ENCODE measurements at regions not wholly inside any gene's neighbourhood (a gene's known extent, or its start where the extent isn't known, plus 50 kb on each side); places are given as distances from the start of the nearest gene placed in this dataset.
"Not testable (repeated sequence)": the region's sequence is repeated elsewhere in the genome, so short reads cannot be mapped to it uniquely, and the experiment has no call there.

- no peak for DNase-seq (ENCODE audit: low read depth)
Observed at GRCh38 chr17:63019138-63019873, 53.3 kb downstream of the TANC2 start.

- no peak for DNase-seq (ENCODE audit: low read depth)
Observed at GRCh38 chr17:63022567-63022966, 56.5 kb downstream of the TANC2 start.

GRCh38 chr17:63023049-63023448 is 57.0 kb downstream of the TANC2 start:
- DNase-seq (ENCODE audit: low read depth) = no peak

- DNase-seq (ENCODE audit: low read depth) = no peak
Observed at GRCh38 chr17:63024201-63024600, 58.2 kb downstream of the TANC2 start.

GRCh38 chr17:63024716-63025115 is 58.7 kb downstream of the TANC2 start:
- DNase-seq (ENCODE audit: low read depth) = no peak

DNA sequence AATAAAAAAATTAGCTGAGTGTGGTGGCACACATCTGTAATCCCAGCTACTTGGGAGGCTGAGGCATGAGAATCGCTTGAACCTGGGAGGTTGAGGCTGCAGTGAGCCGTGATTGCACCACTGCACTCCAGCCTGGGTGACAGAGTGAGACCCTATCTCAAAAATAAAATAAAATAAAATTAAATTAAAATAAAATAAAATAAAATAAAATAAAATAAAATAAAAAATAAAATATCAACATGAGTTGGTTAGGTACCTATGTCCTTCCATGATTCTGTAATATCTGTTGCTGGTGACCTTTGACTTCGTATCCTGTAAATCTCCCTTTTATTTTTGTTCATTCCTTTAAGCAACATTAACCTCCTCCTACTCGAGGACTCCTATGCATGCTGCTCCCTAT is 59.6 kb downstream of the TANC2 start:
- not testable (repeated sequence) for DNase-seq (ENCODE audit: low read depth)

GRCh38 chr17:63029541-63029940 is 63.5 kb downstream of the TANC2 start:
- no peak for DNase-seq (ENCODE audit: low read depth)

DNA sequence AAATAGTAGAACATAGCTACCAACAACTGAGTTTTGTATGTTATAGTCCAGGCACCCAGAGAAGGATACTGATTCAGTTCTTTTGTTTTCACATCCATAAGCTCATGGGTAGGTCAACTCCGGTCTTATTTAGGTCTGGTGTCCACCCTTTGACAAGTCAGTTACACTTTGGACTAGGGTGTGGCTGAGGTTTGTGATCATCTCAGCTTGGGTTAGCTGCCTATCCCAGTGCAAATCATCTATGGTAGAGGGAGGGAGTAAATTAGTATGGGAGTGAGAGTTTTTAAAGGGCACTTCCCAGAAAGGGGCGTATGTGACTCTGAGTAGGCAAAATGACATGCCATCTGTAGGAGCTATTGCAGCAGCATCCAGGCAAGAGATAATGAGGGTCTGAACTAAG is 66.1 kb downstream of the TANC2 start:
- no peak for DNase-seq (ENCODE audit: low read depth)

DNA sequence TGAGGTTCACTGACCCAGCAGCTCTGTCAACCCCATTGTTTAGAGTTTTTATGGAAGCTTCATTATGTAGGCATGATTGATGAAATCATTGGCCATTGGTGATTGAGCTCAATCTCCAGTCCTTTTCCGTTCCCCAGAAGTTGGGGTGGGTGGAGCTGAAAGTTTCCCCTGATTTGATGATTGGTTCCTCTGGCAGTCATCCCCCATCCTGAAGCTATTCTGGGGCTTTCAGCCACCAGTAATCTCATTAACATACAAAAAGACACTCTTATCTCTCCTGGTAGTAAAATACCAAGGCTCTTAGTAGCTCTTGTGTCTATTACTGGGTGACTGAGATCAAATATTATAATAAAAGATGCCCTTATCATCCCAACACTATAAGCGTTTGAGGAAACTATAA is 67.1 kb downstream of the TANC2 start:
- DNase-seq (ENCODE audit: low read depth) = no peak

GRCh38 chr17:63035271-63035670 is 69.2 kb downstream of the TANC2 start:
- no peak for DNase-seq (ENCODE audit: low read depth)

DNA sequence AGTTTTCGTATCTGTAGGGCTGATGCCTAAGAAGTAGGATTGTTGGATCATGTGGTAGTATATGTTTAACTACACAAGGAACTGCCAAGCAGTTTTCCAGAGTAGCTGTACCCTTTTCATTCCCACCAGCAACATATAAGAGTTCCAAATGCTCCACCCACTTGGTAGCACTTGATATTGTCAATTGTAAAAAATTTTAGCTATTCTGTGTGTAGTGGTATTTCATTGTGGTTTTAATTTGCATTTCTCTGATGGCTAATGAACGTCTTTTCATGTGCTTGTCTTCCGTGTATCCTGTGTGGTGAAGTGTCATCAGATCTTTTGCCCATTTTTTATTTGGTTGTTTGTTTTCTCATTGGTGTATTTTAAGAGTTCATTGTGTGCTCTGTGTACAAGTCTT is 69.7 kb downstream of the TANC2 start:
- DNase-seq (ENCODE audit: low read depth) = no peak

DNA sequence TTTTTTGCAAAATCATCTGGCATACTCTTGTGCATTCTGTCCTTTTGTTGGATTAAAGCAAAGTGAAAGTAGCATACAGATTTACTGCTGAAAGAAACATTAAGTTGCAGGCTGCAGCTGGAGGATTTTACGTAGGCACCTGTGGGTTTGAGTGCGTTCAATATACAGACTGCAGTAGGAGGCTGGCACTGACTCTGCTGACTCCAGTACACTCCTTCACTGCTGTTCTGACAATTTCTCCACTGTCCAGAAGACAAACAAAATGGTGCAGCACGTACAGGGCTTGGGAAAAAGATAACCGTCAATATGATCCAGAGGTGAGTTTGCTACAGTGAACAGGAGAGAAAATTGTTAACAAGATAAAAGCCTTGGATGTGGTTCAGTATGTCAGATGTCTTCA is 73.3 kb downstream of the TANC2 start:
- no peak for DNase-seq (ENCODE audit: low read depth)

DNA sequence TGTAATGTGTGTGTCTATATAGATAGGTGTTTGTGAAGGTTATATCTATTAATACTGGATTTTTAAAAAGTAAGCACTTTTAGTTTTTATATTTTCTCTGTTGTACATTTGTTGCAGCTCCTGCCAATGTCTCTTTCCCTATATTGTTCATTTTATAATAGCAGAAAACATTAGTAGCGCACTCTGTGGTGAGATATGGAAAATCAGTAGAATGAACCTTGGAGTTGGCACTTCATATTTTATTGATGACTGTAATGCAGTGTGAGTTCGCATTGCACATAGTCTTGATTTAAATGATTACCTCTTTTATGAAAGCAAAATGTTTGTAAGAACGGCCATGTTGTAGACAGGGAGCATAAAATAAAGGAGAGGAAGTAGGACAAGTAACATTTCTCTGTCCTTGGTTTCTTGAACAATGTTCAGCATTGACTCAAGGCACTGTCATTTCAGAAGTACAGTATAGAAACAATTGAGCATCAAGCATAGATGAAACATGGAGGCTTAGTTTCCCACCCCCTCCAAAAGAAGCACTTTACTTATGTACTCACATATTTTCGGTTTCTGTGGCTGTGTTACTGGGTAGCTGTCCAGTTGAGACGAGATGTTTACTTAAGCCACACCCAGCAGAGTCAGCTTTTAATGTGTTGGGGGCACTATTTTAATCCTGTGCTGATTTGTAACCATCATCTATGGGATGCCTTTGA is 74.0 kb downstream of the TANC2 start:
- no peak for DNase-seq (ENCODE audit: low read depth)

- DNase-seq (ENCODE audit: low read depth) = no peak
Observed at GRCh38 chr17:63040816-63041215, 74.8 kb downstream of the TANC2 start.

- no peak for DNase-seq (ENCODE audit: low read depth)
Observed at GRCh38 chr17:63041251-63041650, 75.2 kb downstream of the TANC2 start.

- no peak for DNase-seq (ENCODE audit: low read depth)
Observed at GRCh38 chr17:63041722-63042121, 75.7 kb downstream of the TANC2 start.

GRCh38 chr17:63042256-63042812 is 76.3 kb downstream of the TANC2 start:
- DNase-seq (ENCODE audit: low read depth) = no peak

DNA sequence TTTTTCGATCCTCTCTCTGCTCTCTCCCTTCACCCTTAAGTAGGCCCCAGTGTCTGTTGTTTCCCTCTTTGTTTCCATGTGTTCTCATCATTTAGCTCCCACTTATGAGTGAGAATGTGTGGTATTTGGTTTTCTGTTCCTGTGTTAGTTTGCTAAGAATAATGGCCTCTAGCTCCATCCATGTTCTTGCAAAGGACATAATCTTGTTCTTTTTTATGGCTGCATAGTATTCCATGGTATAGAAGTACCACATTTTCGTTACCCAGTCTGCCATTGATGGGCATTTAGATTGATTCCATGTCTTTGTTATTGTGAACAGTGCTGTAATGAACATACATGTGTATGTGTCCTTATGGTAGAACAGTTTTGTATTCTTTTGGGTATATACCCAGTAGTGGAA is 91.5 kb downstream of the TANC2 start:
- not testable (repeated sequence) for DNase-seq (ENCODE audit: low read depth)

- no peak for DNase-seq (ENCODE audit: low read depth)
Observed at GRCh38 chr17:63066158-63066813, 100.3 kb downstream of the TANC2 start.

DNA sequence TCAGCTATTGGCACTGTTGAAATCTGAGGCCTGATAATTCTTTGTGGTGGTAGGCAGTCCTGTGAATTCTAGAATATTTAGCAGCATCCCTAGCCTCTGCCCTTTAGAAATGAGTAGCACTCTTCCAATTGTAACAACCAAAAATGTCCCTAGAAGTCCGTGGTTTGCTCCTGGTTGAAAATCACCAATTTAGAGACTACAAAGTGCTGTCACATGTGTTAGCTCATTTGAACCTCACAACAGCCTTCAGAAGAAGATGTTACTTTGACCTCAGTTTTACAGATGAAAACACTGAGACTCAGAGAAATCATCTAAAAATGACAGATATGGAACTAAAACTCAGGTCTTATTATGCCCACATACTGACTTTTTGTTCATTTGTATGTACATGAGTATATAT is 103.2 kb downstream of the TANC2 start:
- no peak for DNase-seq (ENCODE audit: low read depth)

DNA sequence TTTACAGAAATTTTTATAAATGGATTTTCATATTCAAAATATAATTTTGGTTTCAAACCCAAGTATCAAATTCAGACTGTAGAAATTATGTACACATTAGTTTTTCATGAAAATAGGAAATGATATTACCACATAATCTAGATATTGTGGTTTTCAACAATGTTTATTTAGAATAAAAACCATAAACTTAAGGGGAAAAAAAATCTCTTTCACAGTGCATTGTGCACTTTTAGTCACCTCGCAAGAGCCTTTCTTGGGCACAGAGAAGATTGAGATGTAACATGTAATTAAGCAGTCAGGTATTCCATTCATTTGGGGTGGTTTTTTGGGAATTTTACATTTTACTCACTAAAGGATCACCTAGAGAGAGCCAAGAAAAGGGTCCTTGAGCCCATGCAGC is 104.0 kb downstream of the TANC2 start:
- no peak for DNase-seq (ENCODE audit: low read depth)

GRCh38 chr17:63071797-63072196 is 105.8 kb downstream of the TANC2 start:
- no peak for DNase-seq (ENCODE audit: low read depth)

DNA sequence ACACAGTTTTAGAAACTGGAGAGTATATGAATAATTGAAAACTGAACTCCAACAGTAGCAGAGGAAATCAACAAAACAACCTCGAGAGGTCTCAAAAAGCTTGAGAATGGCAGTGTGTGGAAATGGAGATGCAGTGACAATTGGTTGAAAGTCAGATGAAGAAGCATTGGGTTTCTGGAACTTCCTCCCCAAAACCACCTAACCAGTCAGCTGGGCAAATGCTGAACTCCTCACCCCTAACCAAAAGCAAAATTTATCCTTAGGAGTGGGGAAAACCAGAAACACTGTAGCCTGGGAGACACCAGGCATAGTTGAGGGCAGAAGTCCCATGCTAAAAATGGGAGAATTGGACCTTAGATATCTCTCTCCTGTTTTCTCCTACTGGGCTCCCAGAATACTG is 109.9 kb downstream of the TANC2 start:
- no peak for DNase-seq (ENCODE audit: low read depth)
